HT1080 (cell line): ENCODE measurements at regions not wholly inside any gene's neighbourhood (a gene's known extent, or its start where the extent isn't known, plus 50 kb on each side); places are given as distances from the start of the nearest gene placed in this dataset.

Source experiments
- DNase-seq: peaks from one replicate; pipeline ENCODE4 v3.0.0-alpha.2; 2015; ENCODE audit warnings: low read depth

DNA sequence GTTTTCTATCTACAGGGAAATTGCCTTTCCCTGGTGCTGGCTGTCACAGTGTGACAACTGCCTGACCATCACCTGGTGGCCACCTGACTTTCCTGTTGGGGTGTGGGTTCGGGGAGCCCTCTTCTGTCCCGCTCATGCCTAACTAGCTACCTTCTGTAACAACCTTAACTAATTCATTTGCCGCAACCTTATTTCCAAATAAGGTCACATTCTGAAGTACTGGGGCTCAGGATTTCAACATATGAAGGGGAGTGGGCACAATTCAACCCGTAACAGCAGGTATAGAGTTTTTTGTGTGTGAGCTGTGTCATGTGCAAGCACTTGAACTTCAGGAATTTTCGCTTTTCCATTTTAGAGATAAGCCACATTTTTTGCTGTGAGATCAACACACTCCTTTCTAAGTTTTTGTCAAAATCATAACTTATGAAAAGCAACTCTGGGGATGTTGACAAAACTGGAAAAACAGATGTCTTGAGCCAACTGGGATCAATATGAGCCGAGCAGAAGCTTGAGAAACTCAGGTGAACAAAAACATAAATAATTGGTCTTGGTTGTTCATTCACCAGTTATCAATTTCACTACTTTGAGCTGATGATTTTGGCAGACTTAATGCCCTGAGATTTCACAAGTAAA, 242.0 kb upstream of the RGMA start:
- DNase-seq = no peak

DNA sequence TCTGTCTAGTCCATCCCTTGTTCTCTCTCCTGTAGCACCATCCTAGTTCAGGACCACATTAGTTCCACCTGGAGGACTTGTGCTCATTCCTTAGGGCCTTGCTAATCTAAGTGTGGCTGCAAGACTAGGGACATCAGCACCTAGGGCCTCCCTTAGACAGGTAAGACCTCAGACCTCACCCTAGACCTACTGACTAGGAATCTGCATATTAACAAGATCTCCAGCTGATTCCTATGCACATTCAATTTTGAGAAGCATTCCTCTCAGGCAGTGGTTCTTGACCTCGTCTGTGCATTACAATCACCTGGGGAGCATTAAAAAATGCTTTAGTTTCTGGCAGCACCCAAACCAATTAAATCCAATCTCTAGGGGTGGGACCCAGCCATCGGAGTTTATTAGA, 238.4 kb upstream of the RGMA start:
- DNase-seq = no peak

DNA sequence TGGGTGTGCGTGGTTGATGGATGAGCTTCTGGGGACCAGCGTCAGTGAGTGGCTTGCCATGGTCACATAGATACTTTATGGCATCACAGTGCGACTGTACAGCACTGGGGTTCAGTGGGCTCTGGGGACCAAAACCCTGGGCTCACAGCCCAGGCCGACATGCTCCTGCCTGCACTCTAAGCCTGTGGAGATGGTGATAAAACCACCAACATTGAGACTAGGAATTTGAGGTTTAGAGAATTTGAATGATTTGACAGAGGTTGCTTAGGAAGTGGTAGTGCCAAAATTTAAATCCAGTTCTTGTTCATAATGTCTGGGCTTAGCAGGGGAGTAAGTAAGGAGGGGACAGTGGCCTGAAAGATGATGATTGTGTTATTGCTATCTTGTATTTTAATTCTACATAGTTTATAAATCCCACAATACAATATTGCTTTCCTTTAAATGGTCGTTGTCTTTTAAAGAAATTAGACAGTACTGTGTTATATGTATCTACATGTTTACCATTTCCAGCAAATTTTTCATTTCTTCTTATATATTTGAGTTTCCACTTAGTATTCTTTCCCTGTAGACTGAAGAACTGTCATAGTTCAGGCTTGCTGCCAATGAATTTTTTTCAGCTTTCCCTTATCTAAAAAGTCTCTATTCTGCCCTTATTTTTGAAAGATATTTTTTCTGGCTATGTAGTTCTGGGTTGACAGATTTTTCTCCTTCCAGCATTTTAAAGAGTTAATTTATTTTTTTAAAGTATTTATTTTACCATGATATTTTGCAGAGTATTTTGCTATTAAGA, 235.4 kb upstream of the RGMA start:
- DNase-seq = no peak

DNA sequence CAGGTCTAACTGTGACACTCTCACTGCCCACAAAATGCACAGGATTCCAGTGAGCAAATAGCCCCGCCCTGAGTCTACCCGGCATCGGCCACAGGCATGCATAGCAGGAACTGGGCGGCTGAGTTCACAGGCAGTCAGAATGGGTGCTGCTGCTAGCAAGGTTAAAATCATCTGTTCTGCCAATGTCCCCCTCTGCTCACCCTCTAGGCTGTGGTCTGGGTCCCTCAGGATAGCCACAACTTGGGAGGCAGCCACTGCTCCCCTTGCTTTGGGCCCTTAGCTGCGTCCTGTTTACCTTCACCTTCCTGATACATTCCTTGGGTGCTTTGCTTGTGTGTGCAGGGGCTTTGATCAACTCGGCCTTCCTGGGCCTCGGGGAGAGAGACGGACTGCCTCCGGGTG, 232.9 kb upstream of the RGMA start:
- no peak for DNase-seq

DNA sequence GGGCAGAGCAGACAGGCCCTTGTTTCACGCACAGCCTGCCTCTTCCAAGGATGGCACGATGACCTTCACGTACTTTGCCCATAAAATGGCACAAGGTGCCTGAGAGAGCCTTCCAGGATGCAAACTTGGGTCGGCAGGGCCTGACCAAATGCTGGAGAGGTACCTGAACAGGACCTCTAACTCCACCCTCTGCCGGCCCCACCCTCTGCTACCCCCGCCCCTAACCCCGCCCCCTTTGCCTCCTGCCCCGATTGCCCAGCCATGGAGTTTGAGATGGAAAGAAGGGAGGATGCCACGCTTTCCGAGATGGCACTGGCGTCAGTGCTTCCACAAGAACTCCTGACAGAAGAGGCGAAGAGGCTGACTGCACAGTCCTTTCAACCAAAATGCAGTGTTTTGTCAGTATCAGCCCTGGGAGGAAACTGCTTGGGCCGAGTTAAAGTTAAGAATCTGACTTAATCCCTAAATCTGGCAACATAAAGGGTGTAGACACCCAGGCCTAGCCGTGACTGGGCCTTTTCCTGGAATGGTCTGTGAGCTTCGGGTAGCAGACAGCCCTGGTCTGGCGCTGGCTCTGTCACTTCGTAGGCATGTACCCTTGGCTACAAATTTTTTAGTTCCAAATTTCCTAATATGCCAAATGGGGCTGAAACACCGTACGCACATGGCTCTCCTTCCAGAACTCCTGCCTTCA, 230.3 kb upstream of the RGMA start:
- DNase-seq = no peak

DNA sequence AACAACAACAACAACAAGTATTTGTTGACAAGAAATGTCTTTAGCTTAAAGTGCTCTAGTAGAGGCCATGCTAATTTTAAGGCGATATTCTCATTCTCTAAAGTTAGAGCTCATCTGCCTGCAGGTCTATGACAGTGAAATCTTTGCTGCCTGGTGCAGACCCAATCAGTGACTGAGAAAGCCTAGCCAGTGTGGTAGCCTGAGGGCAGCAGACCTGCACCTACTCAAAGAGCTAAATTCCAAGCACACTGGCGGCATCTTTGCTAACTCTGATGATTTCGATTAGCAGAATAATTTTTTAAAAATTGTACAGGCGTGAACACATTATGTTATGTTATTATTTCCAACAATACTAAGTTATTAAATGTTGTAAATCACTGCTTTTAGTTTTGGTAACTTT, 228.8 kb upstream of the RGMA start:
- no peak for DNase-seq

DNA sequence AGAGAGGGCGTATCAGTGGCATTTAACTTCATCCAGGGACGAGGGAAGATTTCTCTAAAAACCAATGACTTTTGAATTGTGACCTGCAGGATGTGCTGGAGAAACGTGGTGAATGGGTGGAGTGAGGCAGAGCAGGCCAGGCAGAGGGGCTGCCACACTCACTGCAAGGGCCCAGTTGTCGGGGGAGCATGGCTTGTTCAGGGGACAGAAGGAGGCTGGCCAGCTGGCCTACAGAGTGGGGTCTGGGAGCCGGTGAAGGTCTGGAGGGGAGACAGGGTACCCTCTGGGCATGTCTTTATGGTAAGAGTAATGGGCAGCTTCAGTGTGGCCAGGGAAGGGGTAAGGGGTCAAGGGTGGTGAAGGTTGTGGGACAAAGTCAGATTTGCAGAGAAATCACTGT, 225.2 kb upstream of the RGMA start:
- DNase-seq = no peak

DNA sequence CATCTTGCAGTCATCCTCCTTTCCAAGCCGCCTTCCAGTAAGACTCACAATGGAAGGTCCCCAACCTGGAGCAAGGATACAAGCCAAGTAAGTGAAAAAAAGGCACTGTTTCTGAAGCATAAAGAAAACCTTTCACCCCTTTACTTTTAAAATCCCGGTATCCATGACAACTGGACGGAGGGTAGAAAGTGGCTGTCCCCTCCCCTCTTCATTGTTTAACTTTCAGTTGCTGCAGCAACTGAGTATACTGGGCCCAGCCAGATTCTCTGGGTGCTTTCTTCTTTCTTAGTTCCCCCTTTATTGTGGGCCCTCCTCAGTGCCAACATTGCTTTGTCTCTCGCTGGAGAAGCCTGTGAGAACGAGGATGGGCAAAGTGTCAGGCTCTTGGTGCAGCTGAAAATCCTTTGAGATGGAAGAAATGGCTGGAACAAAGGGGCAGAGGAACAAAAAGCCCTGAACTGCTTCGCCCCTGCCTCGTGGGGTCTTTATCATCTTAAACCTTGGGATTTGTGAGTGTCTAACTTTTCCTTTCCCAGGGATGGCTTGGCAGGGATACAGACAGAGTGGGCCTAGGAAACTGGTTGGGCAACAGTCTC, 224.0 kb upstream of the RGMA start:
- DNase-seq = no peak

DNA sequence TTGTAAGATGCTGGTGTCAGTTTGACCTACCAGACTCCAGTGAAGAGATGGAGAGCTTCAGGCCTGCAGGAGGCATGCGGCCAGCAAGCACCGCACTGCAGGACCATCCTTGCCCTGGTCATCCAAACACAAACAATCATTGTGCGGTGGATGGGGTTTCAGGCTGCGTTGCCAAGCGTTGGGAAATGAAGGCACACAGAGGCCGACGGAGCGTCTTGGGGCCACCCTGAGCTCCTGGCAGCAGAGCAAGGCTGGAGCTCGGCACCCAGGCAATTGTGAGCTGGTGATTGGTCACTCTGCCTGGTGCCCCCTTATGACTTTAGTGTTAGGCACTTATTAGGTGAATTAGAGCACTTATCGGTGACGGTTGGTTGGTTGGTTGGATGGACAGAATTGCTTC, 222.6 kb upstream of the RGMA start:
- DNase-seq = no peak

DNA sequence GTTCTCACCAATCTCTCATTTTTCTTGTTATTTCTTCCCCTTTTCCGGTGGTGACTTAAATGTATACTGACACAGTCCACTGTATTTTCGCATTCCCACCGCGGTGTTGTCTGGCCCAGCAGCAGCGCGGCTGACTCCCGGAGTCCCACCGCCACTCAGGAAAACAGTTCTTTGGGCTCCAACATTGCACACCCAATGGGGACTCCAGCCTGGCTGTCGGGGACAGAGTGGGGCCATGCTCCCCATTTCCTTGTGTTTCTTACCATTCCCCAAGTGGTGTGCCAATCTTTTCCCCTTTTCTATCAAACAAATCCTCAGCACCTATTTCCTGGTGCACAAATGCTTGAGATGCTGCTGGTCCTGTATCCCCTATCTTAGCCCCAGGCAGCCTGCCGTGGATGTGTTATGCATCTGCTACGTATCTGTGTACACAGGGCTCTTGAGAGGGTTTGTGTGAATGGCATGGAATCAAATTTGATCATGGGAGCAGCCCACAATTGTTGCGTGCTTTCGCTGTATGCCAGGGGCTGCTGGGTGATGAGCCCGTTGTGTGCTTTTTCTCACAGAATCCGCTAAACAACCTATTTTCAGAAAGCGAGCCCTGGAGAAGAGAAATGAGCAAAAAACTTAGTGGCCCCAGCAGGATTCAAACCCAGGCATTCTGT, 219.1 kb upstream of the RGMA start:
- DNase-seq = no peak

DNA sequence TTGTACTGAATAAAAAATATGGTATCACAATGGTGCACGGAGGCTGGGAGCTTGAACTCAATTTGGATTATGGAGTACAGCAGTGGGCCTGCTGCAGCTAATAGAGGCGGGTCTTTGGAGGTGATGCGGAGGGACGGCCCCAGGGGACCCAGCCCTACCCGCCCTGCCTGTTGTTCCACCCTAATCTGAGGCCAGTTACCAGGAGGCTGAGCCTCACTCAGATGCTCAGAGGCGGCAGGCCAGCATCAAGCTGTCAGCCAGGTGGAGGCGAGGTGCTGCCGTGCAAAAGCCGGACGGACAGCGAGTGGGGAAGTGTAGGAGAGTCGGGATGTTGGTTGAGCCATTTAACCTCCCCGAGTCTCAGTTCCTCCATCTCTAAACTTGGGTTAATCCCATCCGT, 218.5 kb upstream of the RGMA start:
- no peak for DNase-seq

DNA sequence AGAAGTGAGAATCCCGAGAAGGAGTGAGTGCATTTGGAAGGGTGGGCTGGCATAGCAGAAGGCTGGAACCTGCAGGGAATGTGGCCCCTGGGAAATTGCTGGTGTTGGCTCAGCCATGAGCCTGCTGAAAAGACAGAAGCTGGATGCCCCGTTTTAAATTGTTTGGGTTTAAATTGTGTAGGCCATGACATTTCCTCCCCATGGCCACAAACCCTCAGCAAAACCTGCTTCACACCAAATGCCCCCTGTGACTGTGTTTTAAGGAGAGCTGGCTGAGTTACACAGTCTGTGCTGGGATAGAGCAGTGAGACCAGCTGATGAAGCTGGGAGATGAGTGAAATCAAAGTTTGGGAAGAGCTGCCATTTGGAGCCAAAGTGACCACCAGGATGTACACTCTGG, 216.3 kb upstream of the RGMA start:
- no peak for DNase-seq

DNA sequence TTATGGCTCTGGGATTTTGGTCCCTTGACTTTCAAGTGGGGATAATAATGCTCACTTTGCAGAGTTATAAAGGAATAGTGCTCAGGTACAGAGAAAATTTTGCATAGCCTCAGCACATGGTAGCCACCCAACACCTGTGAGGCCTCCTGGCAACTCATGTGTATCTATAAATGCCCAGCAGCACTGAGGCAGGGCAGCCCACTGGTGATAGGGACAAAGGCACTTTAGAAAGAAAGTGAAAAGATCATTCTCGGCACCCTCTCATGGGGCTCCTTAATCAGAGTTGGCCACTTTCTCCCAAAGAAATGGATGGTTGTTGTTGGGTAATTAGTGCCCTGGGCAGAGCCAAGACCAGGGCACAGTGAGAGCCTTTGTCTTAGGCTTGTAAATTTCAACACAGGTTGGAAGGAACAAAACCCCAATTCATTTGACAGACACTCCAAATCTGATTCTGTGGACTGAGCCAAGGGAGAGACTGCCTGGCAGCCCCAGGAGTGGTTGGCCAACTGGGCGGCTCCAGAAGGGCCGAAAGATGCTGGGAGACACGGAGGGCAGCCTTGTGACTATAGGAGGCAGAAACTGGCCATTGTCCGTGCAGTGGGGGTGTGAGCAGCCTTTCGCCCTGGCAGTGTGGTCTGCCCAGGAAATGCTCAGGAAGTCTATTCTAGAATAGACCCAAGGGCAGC, 213.2 kb upstream of the RGMA start:
- DNase-seq = no peak

DNA sequence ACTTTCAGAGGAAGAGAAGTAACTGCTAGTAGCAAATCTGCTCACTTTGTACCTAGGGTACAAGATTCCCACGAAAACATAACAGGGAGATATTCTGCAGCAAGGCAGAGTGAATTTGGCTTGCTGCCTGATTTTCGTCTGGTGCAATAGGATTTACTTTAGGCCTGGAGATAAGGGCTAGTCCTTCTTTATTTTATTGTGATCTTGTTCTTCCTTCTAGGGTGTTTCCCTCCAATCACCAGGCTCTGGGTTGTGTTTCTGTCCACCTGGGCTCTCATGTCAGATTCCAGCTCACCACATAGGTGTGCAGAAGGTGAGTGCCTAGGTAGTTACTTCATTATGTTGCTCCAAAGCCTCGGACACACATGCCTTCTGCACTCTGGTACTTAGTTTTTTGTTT, 211.8 kb upstream of the RGMA start:
- DNase-seq = no peak

DNA sequence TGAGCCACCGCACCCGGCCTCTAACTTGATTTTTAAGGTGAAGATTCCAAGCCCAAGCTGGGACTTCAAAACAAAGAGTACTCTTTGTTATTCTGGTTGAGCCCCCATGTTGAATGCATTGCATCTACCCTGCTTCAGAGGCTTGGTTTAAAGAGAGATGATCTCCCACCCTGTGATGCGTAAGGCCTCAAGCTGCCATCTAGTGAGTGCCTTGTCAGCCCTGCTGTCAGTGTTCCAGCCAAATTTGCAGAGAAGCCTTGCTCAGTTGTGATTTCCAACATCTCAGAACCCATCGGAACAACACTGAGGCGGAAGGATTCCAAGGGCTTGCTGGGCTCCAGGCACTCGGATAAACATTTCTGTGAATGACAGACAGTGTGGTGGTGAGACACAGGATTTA, 210.7 kb upstream of the RGMA start:
- DNase-seq = no peak

DNA sequence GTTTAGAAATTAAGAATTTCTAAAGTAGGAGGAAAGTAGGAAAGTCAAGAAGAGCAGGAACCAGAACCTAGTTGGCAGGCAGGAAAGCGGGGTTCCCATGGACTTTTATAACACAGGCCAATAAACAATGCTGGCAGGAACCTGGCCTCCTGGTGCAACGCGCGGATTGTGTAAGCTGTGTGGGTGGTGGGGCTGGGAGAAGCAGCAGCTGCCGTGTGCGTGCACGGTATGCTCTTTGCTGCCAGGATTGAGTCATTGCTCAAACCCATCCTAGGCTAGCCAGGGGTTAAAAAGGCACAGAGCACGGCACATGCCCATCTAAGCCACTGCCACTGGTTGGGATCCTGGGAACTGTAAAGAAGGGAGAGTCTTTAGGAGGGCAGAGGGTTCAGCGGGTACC, 209.9 kb upstream of the RGMA start:
- no peak for DNase-seq

DNA sequence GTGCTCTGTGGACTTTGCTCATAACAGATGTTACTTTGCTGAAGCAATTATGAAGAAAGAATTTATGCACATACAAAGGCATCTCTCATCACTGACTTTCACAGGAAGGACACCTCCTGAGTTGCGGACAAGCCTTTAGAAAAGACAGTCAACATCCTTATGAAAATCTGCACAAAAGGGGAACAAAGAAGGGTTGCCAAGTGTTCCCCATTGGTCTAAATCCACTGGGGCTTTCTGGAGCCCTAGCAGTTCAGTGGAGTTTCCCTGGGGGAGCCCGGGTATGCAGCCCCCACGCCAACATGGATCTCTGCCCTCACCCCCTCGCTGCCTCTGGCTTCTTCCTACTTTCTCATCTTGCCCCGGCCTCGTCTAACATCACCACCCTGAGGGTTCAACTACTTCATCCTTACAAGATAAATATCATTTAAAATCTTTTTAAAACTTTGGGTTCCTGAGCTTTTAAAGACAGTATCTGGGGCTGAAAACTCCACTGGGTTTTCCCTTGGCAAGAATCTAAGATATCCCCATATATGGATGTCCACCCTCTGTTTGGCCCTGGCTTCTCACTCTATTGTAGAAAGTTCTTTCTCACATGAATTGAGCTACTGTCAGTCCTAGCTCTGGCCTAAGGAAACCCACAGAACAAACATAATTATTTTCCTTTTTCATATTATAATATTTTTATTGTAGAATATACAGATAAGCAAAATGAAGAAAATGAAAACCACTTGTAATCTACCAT, 207.9 kb upstream of the RGMA start:
- DNase-seq = no peak

DNA sequence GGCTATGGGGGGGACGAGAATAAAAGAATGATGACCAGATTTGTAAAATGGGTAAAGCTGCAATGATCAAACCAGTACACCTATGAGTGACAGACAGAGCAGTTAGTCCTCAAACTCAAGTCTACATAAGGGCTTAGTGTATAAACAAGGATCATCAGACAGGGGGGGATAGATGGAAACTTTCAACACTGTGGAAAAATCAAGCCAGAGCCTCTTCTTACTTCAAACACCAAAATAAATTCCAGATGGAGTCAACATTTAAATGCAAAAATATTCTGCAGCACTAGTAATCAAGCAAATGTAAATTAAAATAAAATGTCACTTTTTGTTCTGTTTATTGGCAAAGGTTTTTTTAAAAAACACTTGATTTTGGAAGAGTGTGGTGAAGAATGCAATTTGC, 205.9 kb upstream of the RGMA start:
- DNase-seq = no peak

DNA sequence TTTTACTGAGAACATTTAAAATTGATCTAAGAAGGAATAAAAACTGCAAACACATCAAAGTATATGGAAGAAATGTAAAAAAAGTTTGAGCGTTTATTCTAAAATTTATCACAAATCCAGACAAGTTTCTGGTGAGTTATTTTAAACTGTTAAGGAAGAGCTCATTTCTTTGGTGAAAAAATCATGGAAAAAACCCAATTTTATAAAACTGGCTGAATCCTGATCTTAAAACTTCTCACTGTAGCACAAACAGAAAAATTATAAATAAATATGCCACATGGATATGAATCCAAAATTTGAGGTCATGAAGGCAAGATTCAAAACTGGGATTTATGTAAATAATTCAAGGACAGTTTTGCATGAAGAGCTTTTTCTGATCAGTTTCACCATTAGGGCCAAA, 205.1 kb upstream of the RGMA start:
- no peak for DNase-seq

DNA sequence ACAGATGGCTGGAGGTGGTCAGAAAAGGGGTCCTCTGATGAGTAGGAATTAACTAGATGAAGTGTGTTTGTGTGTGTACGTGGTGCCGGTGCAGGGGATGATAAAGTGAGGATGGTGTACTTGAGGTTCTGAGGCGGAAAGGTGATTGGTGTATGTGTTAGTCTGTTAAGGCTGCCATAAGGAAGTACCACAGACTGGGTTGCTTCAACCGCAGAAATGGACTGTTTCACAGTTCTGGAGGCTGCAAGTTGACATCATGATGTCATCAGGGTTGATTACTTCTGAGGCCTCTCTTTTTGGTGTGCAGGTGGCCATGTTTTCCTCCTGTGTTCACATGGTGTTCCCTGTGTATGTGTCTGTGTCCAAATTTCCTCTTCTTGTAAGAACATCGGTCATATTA, 202.4 kb upstream of the RGMA start:
- no peak for DNase-seq

DNA sequence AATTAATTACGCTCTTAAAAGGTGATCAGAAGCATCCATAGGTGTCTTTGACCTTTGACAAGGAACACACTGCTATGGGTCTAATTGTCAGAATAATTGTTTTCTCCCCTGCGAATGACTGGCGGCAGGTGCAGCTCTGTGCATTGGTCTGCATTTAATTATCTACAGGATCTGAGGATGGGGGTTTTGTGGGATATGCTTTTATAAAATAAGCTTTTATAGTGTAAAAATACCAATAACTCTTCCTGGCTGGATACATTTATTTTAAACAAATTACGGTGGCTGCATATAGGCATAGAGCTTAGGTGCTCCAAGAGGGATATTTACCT, 201.6 kb upstream of the RGMA start:
- DNase-seq = no peak
